C4-2B (cell line): ENCODE measurements at regions not wholly inside any gene's neighbourhood (a gene's known extent, or its start where the extent isn't known, plus 50 kb on each side); places are given as distances from the start of the nearest gene placed in this dataset.

ENCODE experiments used
- H3K27ac ChIP-seq: fragments of 450-650 bp; 2 replicates; pipeline ENCODE4 v1.5.1; 2017
- CTCF ChIP-seq: fragments of 450-650 bp; conservative IDR thresholded peaks from 2 replicates; pipeline ENCODE4 v1.5.1; 2017; ENCODE audit warnings: mild to moderate bottlenecking
- ZFX ChIP-seq: fragments of 450-650 bp; IDR thresholded peaks from 2 replicates; pipeline ENCODE4 v1.6.1; 2017

DNA sequence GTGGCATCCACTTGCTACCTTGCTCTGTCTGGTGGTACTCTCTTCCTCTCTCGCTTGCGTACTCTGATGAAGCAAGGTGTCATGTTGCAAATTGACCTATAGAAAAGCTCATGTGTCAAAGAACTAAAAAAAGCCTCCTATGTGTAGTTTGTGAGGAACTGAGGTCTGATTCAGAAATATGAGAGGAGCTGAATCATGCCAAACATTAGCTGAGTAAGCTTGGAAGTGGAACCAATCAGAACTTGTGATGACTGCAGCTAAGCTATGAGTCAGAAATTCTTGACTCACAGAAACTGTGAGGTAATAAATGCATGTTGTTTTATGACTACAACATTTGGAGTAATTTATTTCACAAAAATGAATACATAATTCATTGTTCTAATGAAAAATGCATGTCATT is 2138.8 kb downstream of the PCDH7 start:
- TF ChIP-seq CTCF, result no peak
- TF ChIP-seq ZFX, result no peak
- H3K27ac ChIP-seq, result no peak overlapping the region

GRCh38 chr4:32864713-32865351 is 2144.7 kb downstream of the PCDH7 start:
- TF ChIP-seq CTCF, result no peak
- no peak for TF ChIP-seq ZFX
- H3K27ac ChIP-seq, result no peak overlapping the region

DNA sequence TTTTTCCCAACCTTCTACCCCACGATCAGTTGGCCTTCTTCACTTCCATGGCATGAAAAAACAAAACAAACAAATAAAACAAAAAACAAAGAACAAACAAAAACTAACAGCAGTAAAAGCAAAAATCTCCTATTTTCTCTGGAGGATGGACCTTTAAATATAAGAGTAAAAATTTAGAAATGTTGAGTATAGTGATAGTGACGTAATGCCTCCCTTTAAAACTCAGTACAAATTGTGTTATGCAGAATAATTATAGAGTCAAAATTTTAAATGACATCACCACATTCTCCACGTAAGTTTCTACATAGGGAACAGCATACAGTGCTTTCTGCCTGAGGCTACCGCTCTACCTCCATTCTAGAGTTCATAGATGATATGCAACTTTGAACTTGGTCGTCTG is 2156.4 kb downstream of the PCDH7 start:
- no peak overlapping the region for H3K27ac ChIP-seq
- no peak for TF ChIP-seq CTCF
- TF ChIP-seq ZFX, result no peak

- TF ChIP-seq ZFX (no peak), CTCF (no peak)
Measured at GRCh38 chr4:32879913-32880312, 2159.7 kb downstream of the PCDH7 start.

GRCh38 chr4:32884198-32884597 is 2164.0 kb downstream of the PCDH7 start:
- no peak overlapping the region for H3K27ac ChIP-seq
- TF ChIP-seq CTCF (no peak), ZFX (no peak)

More at GRCh38 chr4:32879913-32880312, 2159.7 kb downstream of the PCDH7 start:
- H3K27ac ChIP-seq, result no peak overlapping the region

GRCh38 chr4:32890398-32890797 is 2170.2 kb downstream of the PCDH7 start:
- no peak overlapping the region for H3K27ac ChIP-seq
- no peak for TF ChIP-seq CTCF
- TF ChIP-seq ZFX, result no peak

DNA sequence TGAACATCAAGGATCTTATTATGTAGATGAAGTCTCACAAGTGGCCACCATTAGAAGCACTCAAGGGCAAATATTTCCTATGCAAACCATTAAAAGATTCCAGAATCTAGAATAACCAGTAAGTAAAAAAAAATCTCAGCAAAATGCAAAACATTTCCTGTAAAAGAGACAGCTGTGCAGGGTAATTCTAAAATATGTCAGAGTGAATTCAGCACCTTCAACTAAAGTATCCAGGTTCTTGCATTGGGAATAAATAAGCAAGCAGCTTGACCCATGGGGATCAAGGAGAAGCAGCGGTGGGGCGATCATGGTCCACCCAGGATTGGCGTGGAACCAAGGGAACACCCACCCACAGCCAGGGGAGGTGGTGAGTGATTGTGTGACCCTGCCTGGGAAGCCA is 2188.9 kb downstream of the PCDH7 start:
- no peak for TF ChIP-seq ZFX
- no peak for TF ChIP-seq CTCF
- H3K27ac ChIP-seq, result no peak overlapping the region
